ENCODE measurements at regions not wholly inside any gene's neighbourhood (a gene's known extent, or its start where the extent isn't known, plus 50 kb on each side); places are given as distances from the start of the nearest gene placed in this dataset.

DNA sequence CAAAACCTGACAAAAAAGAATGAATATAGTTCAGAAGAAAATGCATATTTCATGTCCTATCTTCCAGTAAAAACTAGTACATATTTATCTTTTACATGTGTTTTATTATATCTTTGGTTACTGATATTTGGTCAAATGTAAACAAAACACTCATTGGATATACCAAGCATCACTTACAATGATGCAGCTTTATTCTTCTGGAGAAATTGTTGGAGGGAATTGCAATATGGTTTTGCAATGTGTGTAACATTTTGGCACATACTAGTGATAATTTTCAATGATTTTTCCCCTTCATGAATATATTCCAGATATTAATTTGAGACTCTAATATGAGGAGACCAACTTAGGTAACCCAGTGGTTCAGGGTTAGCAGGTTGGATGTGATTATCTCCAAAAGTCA, 146.1 kb downstream of the ZC3H11B start:
- TF ChIP-seq SP1 (CRISPR knock-in tag; conservative IDR thresholded peaks at IDR 0.05): no peak
- TF ChIP-seq, protein P1, sequence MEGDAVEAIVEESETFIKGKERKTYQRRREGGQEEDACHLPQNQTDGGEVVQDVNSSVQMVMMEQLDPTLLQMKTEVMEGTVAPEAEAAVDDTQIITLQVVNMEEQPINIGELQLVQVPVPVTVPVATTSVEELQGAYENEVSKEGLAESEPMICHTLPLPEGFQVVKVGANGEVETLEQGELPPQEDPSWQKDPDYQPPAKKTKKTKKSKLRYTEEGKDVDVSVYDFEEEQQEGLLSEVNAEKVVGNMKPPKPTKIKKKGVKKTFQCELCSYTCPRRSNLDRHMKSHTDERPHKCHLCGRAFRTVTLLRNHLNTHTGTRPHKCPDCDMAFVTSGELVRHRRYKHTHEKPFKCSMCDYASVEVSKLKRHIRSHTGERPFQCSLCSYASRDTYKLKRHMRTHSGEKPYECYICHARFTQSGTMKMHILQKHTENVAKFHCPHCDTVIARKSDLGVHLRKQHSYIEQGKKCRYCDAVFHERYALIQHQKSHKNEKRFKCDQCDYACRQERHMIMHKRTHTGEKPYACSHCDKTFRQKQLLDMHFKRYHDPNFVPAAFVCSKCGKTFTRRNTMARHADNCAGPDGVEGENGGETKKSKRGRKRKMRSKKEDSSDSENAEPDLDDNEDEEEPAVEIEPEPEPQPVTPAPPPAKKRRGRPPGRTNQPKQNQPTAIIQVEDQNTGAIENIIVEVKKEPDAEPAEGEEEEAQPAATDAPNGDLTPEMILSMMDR (IDR thresholded peaks at IDR 0.05): no peak
- TF ChIP-seq, protein P2, sequence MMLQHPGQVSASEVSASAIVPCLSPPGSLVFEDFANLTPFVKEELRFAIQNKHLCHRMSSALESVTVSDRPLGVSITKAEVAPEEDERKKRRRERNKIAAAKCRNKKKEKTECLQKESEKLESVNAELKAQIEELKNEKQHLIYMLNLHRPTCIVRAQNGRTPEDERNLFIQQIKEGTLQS (CRISPR knock-in tag; conservative IDR thresholded peaks at IDR 0.05): no peak
- no peak for TF ChIP-seq FOXP1 (CRISPR knock-in tag; IDR thresholded peaks at IDR 0.05; ENCODE audit: borderline replicate concordance)
- TF ChIP-seq, protein P3, sequence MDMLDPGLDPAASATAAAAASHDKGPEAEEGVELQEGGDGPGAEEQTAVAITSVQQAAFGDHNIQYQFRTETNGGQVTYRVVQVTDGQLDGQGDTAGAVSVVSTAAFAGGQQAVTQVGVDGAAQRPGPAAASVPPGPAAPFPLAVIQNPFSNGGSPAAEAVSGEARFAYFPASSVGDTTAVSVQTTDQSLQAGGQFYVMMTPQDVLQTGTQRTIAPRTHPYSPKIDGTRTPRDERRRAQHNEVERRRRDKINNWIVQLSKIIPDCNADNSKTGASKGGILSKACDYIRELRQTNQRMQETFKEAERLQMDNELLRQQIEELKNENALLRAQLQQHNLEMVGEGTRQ (CRISPR knock-in tag; IDR thresholded peaks at IDR 0.05): no peak
